ENCODE measurements at regions not wholly inside any gene's neighbourhood (a gene's known extent, or its start where the extent isn't known, plus 50 kb on each side); places are given as distances from the start of the nearest gene placed in this dataset.

GRCh38 chr5:90136952-90137528 is 272.5 kb downstream of the CETN3 start:
- TF ChIP-seq CTCF (IDR thresholded peaks at IDR 0.05; ENCODE audit: insufficient read depth, low read depth, low read length) (no peak), EZH2 (IDR thresholded peaks at IDR 0.05; ENCODE audit: insufficient read depth, low read length) (no peak)
